ENCODE measurements at regions not wholly inside any gene's neighbourhood (a gene's known extent, or its start where the extent isn't known, plus 50 kb on each side); places are given as distances from the start of the nearest gene placed in this dataset.

DNA sequence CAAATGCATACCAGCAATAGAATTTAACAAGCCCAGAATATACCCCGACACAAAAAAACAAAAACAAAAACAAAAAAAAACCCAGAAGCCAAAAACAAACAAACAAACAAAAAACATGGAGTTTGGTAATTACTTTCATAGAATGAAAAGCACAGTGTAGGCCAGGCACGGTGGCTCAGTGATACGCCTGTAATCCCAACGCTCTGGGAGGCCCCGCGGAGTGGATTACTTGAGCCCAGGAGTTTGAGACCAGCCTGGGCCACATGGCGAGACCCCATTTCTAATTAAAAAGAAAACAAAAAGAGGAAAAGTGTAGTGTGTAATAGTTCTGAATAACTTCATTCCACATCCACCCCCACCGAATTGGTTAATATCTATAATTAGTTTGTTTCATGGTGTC lies 1265.7 kb downstream of the NCAM2 start:
- DNase-seq (ENCODE audit: low read depth in 1 of 2, low spot score in 1 of 2) (no peak), ATAC-seq (no peak), FAIRE-seq (no peak)
- Histone ChIP-seq H3K4me1 (no peaks in the 10 kb centered on the region), H3K9me3 (no peaks in the 10 kb centered on the region), H3K27ac (no peak overlapping the region), H3K4me2 (no peak overlapping the region), H3K4me3 (no peak overlapping the region)
- WGBS (ENCODE audit: missing lambda C conversion rate), result 48% methylated on average over 8 of the region's 8 CpGs
- no peak for TF ChIP-seq CHD2 (IDR thresholded peaks at IDR 0.05; ENCODE audit: low read length, partially characterized antibody)
- no peak for TF ChIP-seq EP300 (IDR thresholded peaks at IDR 0.05)
- TF ChIP-seq ZSCAN20 (CRISPR knock-in tag; IDR thresholded peaks at IDR 0.05), result no peak
- TF ChIP-seq, protein P1, sequence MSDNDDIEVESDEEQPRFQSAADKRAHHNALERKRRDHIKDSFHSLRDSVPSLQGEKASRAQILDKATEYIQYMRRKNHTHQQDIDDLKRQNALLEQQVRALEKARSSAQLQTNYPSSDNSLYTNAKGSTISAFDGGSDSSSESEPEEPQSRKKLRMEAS (IDR thresholded peaks at IDR 0.05), result no peak
- TF ChIP-seq ZC3H11A (IDR thresholded peaks at IDR 0.05), result no peak
- TF ChIP-seq TP53 (CRISPR knock-in tag; IDR thresholded peaks at IDR 0.05), result no peak
- TF ChIP-seq, protein P2, sequence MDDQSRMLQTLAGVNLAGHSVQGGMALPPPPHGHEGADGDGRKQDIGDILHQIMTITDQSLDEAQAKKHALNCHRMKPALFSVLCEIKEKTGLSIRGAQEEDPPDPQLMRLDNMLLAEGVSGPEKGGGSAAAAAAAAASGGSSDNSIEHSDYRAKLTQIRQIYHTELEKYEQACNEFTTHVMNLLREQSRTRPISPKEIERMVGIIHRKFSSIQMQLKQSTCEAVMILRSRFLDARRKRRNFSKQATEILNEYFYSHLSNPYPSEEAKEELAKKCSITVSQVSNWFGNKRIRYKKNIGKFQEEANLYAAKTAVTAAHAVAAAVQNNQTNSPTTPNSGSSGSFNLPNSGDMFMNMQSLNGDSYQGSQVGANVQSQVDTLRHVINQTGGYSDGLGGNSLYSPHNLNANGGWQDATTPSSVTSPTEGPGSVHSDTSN (IDR thresholded peaks at IDR 0.05), result no peak
- no peak for TF ChIP-seq RFX5 (IDR thresholded peaks at IDR 0.05)
- TF ChIP-seq ZNF302 (CRISPR knock-in tag; IDR thresholded peaks at IDR 0.05), result no peak
- no peak for TF ChIP-seq POLR2A (IDR thresholded peaks at IDR 0.05; ENCODE audit: low read length)
- TF ChIP-seq POLR2AphosphoS2 (conservative IDR thresholded peaks at IDR 0.05; ENCODE audit: low read length), result no peak
- TF ChIP-seq MYC (IDR thresholded peaks at IDR 0.05; ENCODE audit: borderline replicate concordance, low read length), result no peak
- TF ChIP-seq FOXS1 (CRISPR knock-in tag; IDR thresholded peaks at IDR 0.05), result no peak
- TF ChIP-seq JUNB (IDR thresholded peaks at IDR 0.05), result no peak
- TF ChIP-seq PHF8 (IDR thresholded peaks at IDR 0.05; ENCODE audit: borderline replicate concordance, low read depth), result no peak
- TF ChIP-seq CBX2 (IDR thresholded peaks at IDR 0.05; ENCODE audit: borderline replicate concordance, low read depth), result no peak
- no peak for TF ChIP-seq TFCP2L1 (CRISPR knock-in tag; IDR thresholded peaks at IDR 0.05)
- TF ChIP-seq EHF (CRISPR knock-in tag; IDR thresholded peaks at IDR 0.05), result no peak
- TF ChIP-seq GATA3 (IDR thresholded peaks at IDR 0.05; ENCODE audit: borderline replicate concordance), result no peak
- TF ChIP-seq, protein P3, sequence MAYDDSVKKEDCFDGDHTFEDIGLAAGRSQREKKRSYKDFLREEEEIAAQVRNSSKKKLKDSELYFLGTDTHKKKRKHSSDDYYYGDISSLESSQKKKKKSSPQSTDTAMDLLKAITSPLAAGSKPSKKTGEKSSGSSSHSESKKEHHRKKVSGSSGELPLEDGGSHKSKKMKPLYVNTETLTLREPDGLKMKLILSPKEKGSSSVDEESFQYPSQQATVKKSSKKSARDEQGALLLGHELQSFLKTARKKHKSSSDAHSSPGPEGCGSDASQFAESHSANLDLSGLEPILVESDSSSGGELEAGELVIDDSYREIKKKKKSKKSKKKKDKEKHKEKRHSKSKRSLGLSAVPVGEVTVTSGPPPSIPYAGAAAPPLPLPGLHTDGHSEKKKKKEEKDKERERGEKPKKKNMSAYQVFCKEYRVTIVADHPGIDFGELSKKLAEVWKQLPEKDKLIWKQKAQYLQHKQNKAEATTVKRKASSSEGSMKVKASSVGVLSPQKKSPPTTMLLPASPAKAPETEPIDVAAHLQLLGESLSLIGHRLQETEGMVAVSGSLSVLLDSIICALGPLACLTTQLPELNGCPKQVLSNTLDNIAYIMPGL (CRISPR knock-in tag; IDR thresholded peaks at IDR 0.05; ENCODE audit: borderline replicate concordance), result no peak
- CTCF ChIA-PET, result no interaction called here
- POLR2A ChIA-PET, result no interaction called here

DNA sequence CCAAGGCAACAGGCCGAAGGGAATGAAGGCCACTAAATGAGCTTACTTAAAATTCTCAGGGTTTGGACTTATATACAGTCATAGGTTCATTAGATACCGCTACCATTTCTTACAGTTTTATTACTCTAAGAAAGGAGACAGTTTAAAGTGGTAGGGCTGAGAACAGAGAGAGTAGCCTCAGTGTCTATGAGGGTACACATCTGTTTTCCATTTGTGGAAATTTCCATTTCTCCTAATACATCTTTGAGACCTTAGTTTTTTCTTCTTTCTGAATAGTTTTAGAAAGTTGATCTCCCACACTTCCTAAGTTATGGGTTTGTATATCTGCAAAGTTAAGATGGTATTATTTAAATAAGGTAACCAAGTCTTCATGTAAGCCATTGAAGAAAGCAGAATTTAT lies 1279.1 kb downstream of the NCAM2 start:
- POLR2A ChIA-PET, result no interaction called here
- ATAC-seq (no peak), FAIRE-seq (no peak), DNase-seq (ENCODE audit: low read depth in 1 of 2, low spot score in 1 of 2) (no peak)
- no peak overlapping the region for H3K27ac ChIP-seq
- WGBS (ENCODE audit: missing lambda C conversion rate), result 7% methylated on average over 2 of the region's 2 CpGs
- H3K4me2 ChIP-seq, result no peak overlapping the region
- H3K4me1 ChIP-seq, result no peaks in the 10 kb centered on the region
- H3K4me3 ChIP-seq, result no peak overlapping the region
- TF ChIP-seq HOXB13 (CRISPR knock-in tag; IDR thresholded peaks at IDR 0.05; ENCODE audit: low read depth) (no peak), FOSB (CRISPR knock-in tag; IDR thresholded peaks at IDR 0.05) (no peak), TFCP2L1 (CRISPR knock-in tag; IDR thresholded peaks at IDR 0.05) (no peak)
- H3K9me3 ChIP-seq, result no peaks in the 10 kb centered on the region
- CTCF ChIA-PET, result no interaction called here

DNA sequence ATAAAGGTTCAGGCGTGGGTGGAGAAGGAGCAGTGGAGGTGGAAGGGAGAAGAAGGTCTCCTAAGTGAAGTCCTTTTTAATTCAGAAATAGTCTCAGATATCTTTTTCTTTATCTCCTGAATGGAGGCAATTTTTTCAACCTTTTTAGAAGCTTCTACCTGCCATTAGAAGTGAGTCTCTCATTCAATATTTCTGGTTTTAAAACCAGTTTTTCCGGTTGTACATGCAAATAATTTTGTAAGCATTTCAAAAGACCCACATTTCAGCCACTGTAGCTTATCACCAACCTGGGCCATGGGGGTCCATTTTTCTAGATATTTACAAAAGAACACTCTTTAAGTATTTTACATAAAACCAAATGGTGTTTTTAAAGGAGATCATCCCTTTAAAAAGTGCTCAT lies 1280.2 kb downstream of the NCAM2 start:
- no peak for DNase-seq (ENCODE audit: low read depth in 1 of 2, low spot score in 1 of 2)
- ChIA-PET POLR2A (no interaction called here), CTCF (no interaction called here)

More for the DNA sequence above, 1280.2 kb downstream of the NCAM2 start:
- no peaks in the 10 kb centered on the region for H3K9me3 ChIP-seq
- no peak overlapping the region for H3K4me2 ChIP-seq
- no peak overlapping the region for H3K27ac ChIP-seq
- 0% methylated on average over 2 of the region's 2 CpGs for WGBS (ENCODE audit: missing lambda C conversion rate)
- no peak overlapping the region for H3K4me3 ChIP-seq
- FAIRE-seq (no peak), ATAC-seq (no peak)
- H3K4me1 ChIP-seq, result no peaks in the 10 kb centered on the region
- TF ChIP-seq MAFK (IDR thresholded peaks at IDR 0.05; ENCODE audit: partially characterized antibody) (no peak), CBX2 (IDR thresholded peaks at IDR 0.05; ENCODE audit: borderline replicate concordance, low read depth) (no peak), ZFP36 (IDR thresholded peaks at IDR 0.05; ENCODE audit: borderline replicate concordance, partially characterized antibody) (no peak), SMC3 (IDR thresholded peaks at IDR 0.05) (no peak), POLR2A (IDR thresholded peaks at IDR 0.05; ENCODE audit: low read length) (no peak), POLR2AphosphoS2 (conservative IDR thresholded peaks at IDR 0.05; ENCODE audit: low read length) (no peak), CBX8 (IDR thresholded peaks at IDR 0.05) (no peak), SREBF2 (IDR thresholded peaks at IDR 0.05) (no peak), RARB (CRISPR knock-in tag; IDR thresholded peaks at IDR 0.05) (no peak), HOXB13 (CRISPR knock-in tag; IDR thresholded peaks at IDR 0.05; ENCODE audit: low read depth) (no peak)
- TF ChIP-seq, protein P2 (IDR thresholded peaks at IDR 0.05), result no peak
